ENCODE measurements at regions not wholly inside any gene's neighbourhood (a gene's known extent, or its start where the extent isn't known, plus 50 kb on each side); places are given as distances from the start of the nearest gene placed in this dataset.

GRCh38 chr22:46062971-46063631 is 86.1 kb upstream of the WNT7B start:
- Histone ChIP-seq H4K5ac (ENCODE audit: low read depth, low read length) (no peak overlapping the region), H3K79me1 (ENCODE audit: low read depth in 1 of 2, low read length in 2 of 2) (peaks cover 30 to 72% of the 10 kb centered on the region in 2 experiments), H3K9me1 (ENCODE audit: insufficient read depth, low read length) (peaks cover 3% of the 10 kb centered on the region), H2AK9ac (replicated peaks; ENCODE audit: low read depth, low read length, poor library complexity) (no peak overlapping the region), H3K9ac (ENCODE audit: low read depth, low read length) (no peak overlapping the region), H2AFZ (replicated peaks; ENCODE audit: low read length, poor library complexity) (no peak overlapping the region), H3K27me3 (ENCODE audit: control insufficient read depth, insufficient read depth, low read length) (no peaks in the 10 kb centered on the region), H2BK20ac (ENCODE audit: low read depth, low read length) (no peak overlapping the region), H3K14ac (replicated peaks; ENCODE audit: low read depth, low read length) (no peak overlapping the region), H2BK120ac (ENCODE audit: low read depth, low read length) (no peak overlapping the region), H3K9me3 (ENCODE audit: control insufficient read depth, insufficient read depth, low read length) (no peaks in the 10 kb centered on the region), H2BK5ac (ENCODE audit: low read depth, low read length, poor library complexity, severe bottlenecking) (no peak overlapping the region), H3K4me2 (ENCODE audit: low read depth, low read length) (no peak overlapping the region), H3K4ac (ENCODE audit: low read depth, low read length) (no peak overlapping the region), H2BK15ac (ENCODE audit: low read depth, low read length) (no peak overlapping the region), H3K4me3 (ENCODE audit: insufficient read depth, low read depth, low read length) (no peak overlapping the region), H4K20me1 (ENCODE audit: insufficient read depth, low read length) (no peaks in the 10 kb centered on the region), H3K18ac (ENCODE audit: low read depth, low read length) (no peak overlapping the region), H4K8ac (ENCODE audit: low read depth in 2 of 2, low read length in 2 of 2) (no peak overlapping the region), H2AK5ac (ENCODE audit: low read depth, low read length) (no peak overlapping the region), H4K91ac (ENCODE audit: insufficient read depth, low read depth, low read length) (no peak overlapping the region), H3K36me3 (ENCODE audit: control insufficient read depth, insufficient read depth, low read length) (peaks cover 3% of the 10 kb centered on the region; the same call in 1 of the 2 replicates), H3K4me1 (ENCODE audit: control insufficient read depth, insufficient read depth, low read length) (peaks cover 10% of the 10 kb centered on the region), H3K23ac (ENCODE audit: low read depth, low read length) (no peak overlapping the region), H3K56ac (ENCODE audit: extremely low read depth, insufficient read depth, low read length) (no peak overlapping the region), H3K27ac (ENCODE audit: insufficient read depth, low read length) (no peak overlapping the region)
- BruUV-seq (replicated peaks) = no TSS peak
- ChIA-PET CTCF (no interaction called here), POLR2A (ENCODE audit: unreplicated experiment) (no interaction called here)
- TF ChIP-seq FOS (IDR thresholded peaks at IDR 0.05; ENCODE audit: low read depth, low read length) = no peak
- no peak for TF ChIP-seq POLR2A (IDR thresholded peaks at IDR 0.05; ENCODE audit: low read depth, low read length)
- DNase-seq = no peak
- dilution Hi-C loops (cut with HindIII; ENCODE audit: low sequenced_read_pairs, unreplicated experiment) (no loop called here), in situ Hi-C loops (cut with MboI; ENCODE audit: low sequenced_read_pairs) (no loop called here), intact Hi-C loops (cut with micrococcal nuclease) (no loop called here)
- no peak for ATAC-seq (ENCODE audit: low read depth)
- whole genome bisulfite sequencing, 2 experiments (ENCODE audit: extremely low coverage in 2 of 2, insufficient read length in 1 of 2) = 98% methylated on average over 5 of the region's 15 CpGs; no CpG with 5 or more reads in 1 of the 2 experiments

Data from IMR-90 (cell line).